Hepatic stellate cell (primary cell): ENCODE measurements at regions not wholly inside any gene's neighbourhood (a gene's known extent, or its start where the extent isn't known, plus 50 kb on each side); places are given as distances from the start of the nearest gene placed in this dataset.
"Not testable (repeated sequence)": the region's sequence is repeated elsewhere in the genome, so short reads cannot be mapped to it uniquely, and the experiment has no call there.

Experiments used
- DNase-seq: peaks from one replicate; pipeline ENCODE4 v3.0.0; 2011; ENCODE audit warnings: low spot score

DNA sequence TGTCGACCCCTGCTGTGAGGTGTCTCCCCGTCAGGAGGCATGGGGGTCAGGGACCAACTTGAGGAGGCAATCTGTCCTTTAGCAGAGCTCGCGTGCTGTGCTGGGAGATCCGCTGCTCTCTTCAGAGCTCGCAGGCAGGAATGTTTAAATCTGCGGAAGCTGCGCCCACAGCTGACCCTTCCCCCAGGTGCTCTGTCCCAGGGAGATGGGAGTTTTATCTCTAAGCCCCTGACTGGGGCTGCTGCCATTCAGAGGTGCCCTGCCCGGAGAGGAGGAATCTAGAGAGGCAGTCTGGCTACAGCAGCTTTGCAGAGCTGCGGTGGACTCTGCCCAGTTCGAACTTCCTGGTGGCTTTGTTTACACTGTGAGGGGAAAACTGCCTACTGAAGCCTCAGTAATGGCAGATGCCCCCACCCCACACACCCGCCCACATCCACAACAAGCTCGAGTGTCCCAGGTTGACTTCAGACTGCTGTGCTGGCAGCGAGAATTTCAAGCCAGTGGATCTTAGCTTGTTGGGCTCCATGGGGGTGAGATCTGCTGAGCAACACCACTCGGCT lies 133.1 kb downstream of the CENPC start:
- not testable (repeated sequence) for DNase-seq

DNA sequence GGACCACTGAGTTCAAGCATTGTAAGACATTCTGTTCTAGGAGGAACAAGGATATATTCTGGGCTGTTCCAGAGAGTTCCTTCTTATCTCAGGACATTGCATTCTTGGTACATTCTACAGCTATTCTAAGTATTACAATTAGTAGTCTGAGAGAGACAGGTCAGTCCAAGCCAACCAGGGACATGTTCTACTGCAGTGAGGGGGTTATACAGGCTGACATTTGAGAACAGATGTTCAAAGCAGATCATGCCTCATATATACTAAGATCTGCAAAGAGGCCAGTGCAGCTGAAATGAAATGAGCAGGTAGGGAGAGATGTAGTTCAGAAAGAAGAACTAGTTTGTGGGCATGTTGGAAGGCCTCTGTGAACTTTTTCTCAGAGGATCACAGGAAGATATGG lies 142.0 kb downstream of the CENPC start:
- DNase-seq = no peak

DNA sequence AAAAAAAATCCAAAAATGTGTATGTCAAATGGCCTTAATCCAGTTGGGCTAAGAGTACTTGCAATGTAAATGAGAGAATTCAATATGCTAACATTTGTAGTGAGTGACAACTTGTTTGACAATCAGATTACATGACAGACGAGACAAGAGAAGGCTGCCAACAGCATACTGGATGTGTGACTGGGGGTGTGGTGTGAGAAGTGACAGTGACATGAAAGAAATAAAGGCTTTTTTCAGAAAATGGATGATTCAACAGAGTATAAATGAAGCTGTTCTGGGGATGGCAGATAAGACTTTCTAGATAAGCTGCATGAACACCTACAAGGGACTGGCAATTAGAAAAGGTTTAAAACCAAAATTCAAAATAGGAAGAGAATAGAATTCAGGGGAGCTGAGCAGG lies 143.4 kb downstream of the CENPC start:
- DNase-seq = no peak

DNA sequence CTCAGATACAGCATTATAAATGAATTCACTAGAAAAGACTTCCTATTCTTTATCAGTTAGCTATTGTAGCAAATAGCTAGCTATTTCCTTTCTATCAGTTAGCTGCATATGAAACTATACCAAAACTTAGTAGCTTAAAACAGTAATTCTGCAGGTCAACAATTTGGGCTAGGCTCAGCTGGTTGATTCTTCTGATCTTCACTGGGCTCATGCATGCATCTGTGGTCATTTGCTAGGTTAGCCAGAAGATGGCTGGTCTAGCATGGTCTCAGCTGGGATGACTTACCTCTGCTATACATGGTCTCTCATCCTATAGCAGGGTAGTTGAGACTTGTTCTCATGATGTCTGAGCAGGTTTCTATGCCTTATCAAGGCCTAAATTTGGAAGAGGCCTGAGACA lies 147.4 kb downstream of the CENPC start:
- no peak for DNase-seq

DNA sequence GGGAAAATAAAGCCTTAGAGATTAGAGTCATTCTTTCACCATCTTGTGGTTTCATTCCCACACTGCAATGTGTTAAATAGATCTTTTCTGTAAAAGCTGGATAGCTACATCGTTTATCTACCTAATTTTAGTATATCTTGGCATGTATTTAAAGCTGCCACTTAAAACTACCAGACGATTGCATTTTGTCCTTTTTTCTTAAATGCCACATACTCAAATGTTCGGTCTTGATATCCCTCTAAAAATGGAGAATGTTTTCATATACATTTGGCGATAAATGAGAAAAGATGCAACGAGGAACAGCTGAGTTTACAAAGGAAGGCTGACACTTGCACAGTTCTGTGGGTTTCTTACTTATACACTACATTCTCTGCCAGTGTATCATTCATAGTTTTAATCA lies 148.3 kb downstream of the CENPC start:
- DNase-seq = no peak

DNA sequence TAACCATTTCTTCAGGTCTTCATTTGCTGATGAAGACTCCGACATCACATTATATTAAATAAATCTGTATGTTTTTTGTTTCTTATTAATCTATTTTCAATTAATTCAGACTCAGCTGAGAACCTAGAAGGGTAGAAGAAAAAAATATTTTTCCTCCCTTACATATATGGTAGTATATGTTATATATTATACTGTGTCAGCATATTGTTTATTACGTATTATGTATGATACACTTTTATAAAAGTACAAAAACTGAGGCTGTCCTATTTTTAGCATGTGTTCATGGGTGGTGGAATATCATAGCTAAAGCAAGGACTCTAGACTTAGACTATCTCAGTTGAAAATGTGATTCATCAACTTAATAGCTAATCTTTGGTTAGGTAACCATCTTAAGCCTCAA lies 149.3 kb downstream of the CENPC start:
- no peak for DNase-seq

DNA sequence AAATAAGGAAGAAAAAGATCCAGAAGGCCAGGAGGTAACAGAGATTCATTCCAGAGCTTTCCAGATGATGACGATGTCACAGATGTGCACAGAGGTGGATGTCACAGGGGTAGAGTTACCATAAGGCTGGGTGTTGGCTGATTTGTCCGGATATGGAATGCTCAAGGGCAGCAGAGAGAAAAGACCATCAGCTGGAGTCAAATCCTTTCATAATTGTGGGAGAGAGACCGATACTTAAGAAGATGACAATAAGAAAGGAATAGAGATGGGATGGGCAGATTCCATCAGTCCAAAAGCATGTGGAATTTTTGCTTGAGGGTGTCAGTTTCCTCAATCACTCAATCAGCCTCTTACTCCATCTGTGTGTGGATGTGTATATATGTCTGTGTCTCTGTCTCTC lies 150.4 kb downstream of the CENPC start:
- no peak for DNase-seq

DNA sequence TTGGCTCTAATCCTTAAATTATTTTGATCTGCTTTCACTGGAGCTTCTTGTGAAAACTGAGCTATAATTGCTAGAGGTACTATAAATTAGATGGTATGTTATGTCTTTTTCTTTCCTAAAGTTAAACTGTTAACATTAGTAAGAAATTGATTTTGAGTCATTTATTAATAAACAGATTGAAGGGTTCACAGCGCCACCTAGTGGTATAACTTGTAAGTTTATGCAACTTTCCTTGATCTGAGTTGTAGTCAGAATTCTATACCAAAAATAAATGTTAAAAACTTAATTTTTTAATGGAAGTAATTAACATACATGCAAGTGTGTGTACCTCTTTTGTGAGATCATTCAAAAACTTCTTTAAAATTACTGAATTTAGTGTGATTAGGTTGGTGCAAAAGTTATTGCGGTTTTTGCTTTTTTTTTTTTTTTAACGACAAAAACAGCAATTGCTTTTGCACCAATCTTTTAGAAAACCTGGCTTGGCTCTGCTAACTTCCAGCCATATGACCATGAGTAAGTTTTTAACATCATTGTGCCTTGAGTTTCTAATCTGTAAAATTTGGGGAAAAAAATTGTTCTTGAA lies 151.5 kb downstream of the CENPC start:
- no peak for DNase-seq

DNA sequence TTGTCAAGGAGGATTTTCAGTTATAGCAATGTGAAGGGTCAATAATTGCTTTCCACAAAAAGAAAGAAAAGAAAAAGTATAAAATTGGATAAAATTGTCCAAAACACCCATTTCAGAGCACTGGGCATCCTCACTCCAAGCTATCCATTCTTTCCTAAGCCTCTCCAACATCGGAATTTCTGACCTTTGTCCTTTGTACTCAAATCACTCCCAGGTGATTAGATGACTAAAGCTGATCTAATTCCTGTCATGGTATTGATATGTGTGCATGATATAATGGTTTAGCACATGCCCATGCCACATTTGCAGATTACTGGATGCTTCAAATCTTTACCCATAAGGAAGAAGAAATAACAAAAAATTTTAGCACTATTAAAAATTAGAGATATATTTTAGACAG lies 152.3 kb downstream of the CENPC start:
- DNase-seq = no peak

DNA sequence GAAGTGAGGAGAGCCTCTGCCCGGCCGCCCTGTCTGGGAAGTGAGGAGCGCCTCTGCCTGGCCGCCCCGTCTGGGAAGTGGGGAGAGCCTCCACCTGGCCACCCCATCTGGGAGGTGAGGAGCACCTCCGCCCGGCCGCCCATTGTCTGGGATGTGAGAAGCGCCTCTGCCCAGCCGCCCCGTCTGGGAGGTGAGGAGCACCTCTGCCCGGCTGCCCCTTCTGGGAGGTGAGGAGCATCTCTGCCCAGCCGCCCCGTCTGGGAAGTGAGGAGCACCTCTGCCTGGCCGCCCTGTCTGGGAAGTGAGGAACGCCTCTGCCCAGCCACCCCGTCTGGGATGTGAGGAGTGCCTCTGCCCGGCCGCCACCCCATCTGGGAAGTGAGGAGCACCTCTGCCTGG lies 163.9 kb downstream of the CENPC start:
- not testable (repeated sequence) for DNase-seq

DNA sequence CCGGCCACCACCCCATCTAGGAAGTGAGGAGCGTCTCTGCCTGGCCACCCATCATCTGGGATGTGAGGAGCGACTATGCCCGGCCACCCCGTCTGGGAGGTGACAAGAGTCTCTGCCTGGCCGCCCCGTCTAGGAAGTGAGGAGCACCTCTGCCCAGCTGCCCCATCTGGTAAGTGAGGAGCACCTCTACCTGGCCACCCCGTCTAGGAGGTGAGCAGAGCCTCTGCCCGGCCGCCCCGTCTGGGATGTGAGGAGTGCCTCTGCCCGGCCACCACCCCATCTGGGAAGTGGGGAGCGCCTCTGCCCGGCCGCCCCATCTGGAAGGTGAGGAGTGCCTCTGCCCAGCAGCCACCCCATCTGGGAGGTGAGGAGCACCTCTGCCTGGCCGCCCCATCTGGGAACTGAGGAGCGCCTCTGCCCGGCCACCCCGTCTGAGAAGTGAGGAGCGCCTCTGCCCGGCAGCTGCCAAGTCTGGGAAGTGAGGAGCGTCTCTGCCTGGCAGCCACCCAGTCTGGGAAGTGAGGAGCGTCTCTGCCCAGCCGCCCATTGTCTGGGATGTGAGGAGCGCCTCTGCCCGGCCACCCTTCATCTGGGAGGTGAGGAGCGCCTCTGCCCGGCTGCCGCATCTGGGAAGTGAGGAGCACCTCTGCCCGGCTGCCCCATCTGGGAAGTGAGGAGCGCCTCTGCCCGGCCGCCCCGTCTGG lies 164.4 kb downstream of the CENPC start:
- not testable (repeated sequence) for DNase-seq

DNA sequence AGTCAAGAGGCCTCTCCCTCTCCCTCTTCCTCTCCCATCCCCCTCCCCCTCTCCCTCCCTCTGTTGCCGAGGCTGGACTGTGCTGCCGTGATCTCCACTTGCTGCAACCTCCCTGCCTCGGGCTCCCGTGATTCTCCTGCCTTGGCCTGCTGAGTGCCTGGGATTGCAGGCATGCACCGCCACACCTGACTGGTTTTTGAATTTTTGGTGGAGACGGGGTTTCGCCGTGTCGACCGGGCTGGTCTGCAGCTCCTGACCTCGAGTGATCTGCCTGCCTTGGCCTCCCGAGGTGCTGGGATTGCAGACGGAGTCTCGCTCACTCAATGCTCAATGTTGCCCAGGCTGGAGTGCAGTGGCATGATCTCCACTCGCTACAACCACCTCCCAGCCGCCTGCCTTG lies 165.1 kb downstream of the CENPC start:
- DNase-seq = no peak

DNA sequence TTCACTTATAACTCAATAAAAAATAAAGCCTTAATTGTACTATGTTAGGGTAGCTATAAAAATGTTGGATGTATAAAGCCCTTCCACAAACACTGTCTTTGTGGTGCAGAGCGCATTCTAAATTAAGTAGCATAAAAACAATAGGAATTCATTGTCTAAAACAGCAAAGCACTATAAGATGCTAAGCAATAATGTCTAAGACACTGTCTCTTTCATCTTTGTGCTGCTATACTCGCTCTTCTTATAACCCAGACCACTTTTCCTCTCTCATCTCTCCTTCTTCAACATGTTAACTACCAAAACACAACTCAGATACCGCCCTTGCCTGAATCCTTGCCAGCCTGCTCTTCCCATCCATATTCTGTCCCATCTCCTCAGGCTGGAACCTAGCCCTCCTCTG lies 170.0 kb downstream of the CENPC start:
- no peak for DNase-seq

DNA sequence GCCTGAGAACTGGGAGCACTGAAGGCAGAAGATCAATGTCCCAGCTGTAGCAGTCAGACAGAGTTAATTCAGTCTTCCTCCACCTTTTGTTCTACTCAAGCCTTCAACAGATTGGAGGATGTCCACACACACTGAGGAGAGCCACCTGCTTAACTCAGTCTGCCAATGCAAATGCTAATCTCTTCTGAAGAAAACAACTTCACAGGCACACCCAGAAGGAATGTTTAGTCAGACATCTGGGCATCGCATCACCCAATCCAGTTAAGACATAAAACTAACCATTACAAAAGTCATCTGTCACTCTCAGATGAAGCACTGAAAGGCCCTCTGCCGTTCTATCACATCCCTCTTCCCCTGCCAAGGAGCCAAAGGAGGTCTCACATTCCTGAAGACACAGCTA lies 173.7 kb downstream of the CENPC start:
- no peak for DNase-seq

DNA sequence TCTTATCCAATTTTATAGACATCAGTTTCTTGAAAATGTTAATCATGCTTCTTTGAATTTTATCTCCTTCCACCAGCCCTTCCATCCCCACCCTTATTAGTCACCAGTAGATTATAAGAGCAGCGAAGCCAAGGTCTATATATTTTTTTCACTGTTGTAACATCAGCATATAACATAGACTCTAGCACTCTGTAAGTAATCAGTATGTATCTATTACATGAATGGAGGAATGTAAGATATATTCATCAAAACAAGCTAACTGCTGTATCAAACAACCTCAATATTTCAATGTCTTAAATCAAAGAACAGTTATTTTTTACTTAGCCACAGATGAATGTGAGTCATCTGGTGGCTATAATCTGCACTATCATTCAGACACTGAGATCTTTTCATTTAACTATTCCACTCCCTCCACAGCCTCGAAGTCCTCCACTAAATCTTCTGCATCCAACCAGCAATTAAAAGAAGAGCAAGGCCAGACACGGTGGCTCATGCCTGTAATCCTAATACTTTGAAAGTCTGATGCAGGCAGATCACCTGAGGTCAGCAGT lies 178.9 kb downstream of the CENPC start:
- DNase-seq = no peak

DNA sequence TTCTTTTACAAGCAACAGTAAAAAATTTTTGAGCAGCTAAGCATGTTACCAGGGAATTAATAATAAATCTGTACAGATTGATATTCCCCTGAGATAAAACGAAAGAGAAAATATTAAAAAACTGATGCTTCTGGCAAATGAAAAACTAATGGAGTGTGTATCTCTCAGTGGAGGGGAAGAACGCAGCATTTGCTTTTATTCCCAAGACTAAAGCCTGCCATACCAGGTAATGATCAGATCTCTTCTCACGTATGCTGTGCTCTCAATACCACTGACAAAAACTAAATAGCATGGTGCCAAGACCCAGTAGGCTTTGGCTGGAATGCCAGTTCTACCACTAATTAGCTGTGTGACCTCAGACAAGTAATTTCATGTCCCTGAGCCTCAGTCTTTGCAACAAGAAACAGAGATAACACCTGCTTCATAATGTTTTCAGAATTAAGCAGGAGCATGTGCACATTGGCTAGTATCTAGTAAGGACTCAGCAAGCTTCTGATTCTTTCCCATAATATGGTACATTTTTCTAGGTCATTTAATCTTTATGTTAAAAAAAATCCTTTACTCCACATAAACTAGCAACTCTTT lies 179.6 kb downstream of the CENPC start:
- no peak for DNase-seq

DNA sequence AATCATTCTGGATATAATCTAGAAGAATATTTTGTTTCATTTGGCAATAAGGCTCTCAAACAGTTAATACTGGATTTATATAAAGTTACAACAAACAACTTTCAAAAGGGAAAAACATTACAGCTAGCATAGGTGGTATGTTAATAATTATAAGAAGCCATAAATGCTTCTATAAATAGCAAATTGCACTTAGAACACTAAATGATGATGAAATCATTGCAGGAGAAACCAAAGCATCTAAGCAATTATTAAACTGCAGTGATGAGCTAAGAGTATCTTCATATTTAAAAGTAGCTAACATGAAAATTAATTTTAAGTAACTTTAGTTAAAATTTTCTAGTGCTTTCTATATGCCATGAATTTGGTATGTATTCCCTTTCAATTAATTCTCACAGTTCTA lies 189.5 kb downstream of the CENPC start:
- DNase-seq = no peak

DNA sequence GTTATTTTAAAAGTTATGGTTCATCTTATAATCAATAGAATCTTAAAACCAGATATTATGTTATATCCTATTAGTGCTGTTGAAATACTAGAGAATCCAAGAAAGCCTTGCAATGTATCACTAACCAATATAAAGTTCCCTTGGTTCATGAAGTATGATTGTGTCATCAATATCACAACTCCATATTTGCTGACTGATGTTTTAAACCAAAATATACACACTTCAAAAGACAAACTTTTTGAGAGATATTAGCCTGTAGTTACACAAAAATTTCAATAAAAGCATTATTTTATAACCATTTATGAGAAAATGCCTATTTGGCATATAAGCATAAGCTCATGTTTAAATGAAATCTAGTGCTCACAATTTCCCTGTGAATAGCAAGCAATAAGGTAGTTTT lies 198.6 kb downstream of the CENPC start:
- DNase-seq = no peak

DNA sequence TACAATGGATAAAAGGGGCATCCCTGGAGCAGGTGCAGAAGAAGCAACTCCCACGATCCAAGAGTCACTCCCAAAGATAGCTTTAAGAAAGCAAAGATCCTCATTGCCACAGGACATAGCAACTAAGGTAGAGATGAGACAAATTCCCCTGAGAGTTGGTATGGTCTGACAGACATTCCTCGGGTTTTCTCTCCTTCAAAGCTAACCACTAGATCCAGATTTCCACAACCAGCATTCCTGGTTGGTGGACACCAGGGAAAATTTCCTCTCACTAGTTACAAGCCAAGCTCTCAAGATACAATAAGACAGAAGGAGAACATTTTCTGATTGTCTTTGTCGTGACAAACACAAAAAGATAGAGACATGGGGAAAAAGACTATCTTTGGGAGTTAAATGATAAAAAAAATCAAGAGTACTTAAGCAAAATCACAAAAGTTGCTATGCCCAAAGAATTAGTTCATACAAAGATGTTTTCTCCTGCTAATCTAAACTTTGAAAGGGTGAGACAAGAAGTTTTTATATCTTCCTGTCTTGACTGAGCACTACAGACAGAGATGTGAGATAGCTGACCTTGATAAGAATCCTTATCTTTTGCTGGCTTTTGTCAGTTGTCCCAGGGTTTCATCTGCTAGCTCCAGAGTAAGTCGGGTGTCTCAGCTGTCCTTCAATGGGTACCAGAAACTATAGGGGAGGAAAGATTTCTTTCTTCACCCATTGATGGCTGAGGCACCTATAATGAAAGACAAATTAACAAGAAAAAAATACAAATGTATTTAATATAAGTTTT lies 200.5 kb downstream of the CENPC start:
- no peak for DNase-seq

DNA sequence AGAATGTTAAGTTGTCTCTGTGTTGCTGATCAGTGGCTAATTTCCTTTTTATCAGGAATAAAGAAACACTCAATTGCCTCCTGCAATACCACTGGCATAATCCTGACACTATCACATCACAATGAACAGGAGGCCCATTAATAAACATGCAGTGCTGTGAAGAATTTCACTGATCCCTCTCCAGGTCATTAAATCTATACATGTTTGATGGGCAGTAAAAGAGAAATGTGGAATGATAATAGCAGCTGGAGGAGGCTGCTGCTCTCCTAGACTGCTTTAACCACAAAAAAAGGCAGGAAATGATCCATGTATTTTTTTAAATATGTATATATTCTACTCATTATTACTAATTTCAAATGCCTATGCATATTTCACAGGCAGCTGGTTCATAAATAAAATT lies 202.1 kb downstream of the CENPC start:
- no peak for DNase-seq

DNA sequence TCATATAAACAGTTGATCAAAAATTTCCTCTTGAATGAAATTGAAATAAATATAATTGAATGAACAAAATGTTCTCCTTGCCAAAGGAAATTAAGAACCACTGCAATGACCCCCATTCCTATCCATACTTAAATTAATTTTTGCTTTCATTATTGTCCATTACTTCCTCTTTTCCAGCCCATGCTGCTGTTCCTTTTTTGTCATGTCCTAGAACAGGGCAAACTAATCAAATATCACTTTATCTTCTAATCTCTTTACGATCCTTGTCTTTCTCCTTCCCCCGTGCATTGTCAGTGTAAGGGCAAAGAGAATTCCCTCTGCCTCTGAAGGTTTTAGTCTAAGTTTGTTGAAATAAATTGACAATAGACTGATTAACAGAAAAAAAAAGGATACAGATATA lies 203.0 kb downstream of the CENPC start:
- DNase-seq = no peak

DNA sequence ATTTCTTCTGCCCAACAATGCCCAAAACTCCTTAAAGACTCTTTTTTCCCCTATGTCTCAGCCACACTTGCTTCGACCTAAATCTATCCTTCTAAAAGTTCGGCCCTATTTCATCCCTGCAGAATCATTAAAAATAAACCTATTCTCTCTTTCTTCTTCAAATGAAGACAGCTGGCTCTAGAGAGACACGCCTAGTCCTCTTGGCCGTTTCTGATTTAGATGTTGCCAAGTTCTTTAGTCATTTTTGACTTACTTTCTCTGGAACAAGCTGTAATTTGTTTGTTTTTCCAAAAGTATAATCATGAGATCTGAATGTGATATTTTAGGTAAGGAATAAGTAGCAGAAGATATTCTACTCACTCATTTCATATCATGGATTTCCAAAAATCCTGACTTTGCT lies 211.6 kb downstream of the CENPC start:
- DNase-seq = no peak

DNA sequence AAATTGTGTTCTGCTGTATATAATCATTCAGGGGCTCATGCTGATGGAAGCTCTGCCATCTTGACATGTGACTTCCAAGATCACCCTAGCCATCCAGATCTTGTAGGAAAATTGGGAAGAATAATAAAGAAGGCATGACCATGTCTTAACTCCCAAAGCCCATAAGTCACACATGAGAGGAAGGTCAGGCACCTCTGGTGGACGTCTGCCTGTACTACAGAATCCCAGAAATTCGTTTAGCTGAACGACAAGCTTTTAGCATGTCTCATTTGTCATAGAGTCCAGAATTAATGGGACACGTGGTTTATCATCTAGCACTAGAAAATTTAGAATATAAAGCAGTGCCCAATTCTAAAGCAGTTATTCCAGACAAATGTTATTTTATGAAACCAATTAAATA lies 212.7 kb downstream of the CENPC start:
- peak; percentile 2 for DNase-seq
